T47D (cell line): ENCODE measurements at regions not wholly inside any gene's neighbourhood (a gene's known extent, or its start where the extent isn't known, plus 50 kb on each side); places are given as distances from the start of the nearest gene placed in this dataset.

ENCODE experiments used
- DNase-seq, 2 experiments: peaks; one replicate each; pipeline versions ENCODE4 v3.0.0 to v3.0.0-alpha.2; 2011 to 2012; ENCODE audit warnings: low read depth in 1 of 2, low spot score in 1 of 2
- JUND ChIP-seq: IDR thresholded peaks from 2 replicates; pipeline ENCODE4 v1.6.1; 2012; ENCODE audit warnings: low read depth
- in situ Hi-C: cut with HindIII; loops from 2 replicates; pipeline ENCODE4 v1.10.0; 2016; ENCODE audit warnings: low sequenced_read_pairs, low pct_unique_long_range_greater_than_20kb

GRCh38 chr22:46090631-46091201, 59.6 kb upstream of the PPARA start:
- DNase-seq, result no peak
- in situ Hi-C loops, result no loop called here
- no peak for TF ChIP-seq JUND

- in situ Hi-C loops, result no loop called here
- DNase-seq, result no peak
- no peak for TF ChIP-seq JUND
Observed at GRCh38 chr22:46091277-46091977, 58.9 kb upstream of the PPARA start.

- no peak for DNase-seq
- TF ChIP-seq JUND, result no peak
- in situ Hi-C loops, result no loop called here
Observed at GRCh38 chr22:46092011-46092410, 58.3 kb upstream of the PPARA start.

GRCh38 chr22:46092670-46093410, 57.5 kb upstream of the PPARA start:
- no peak for TF ChIP-seq JUND
- in situ Hi-C loops, result no loop called here
- no peak for DNase-seq

GRCh38 chr22:46093796-46094195, 56.5 kb upstream of the PPARA start:
- no peak for DNase-seq
- TF ChIP-seq JUND, result no peak
- in situ Hi-C loops, result no loop called here

GRCh38 chr22:46094676-46095075, 55.6 kb upstream of the PPARA start:
- DNase-seq, result no peak
- in situ Hi-C loops, result no loop called here
- TF ChIP-seq JUND, result no peak

GRCh38 chr22:46096051-46096450, 54.3 kb upstream of the PPARA start:
- in situ Hi-C loops, result no loop called here
- no peak for TF ChIP-seq JUND
- no peak for DNase-seq

- in situ Hi-C loops, result no loop called here
- DNase-seq, result no peak
- TF ChIP-seq JUND, result no peak
Observed at GRCh38 chr22:46096706-46097230, 53.6 kb upstream of the PPARA start.

- no peak for DNase-seq
- in situ Hi-C loops, result no loop called here
- TF ChIP-seq JUND, result no peak
Observed at GRCh38 chr22:46097268-46097900, 52.9 kb upstream of the PPARA start.

- in situ Hi-C loops, result no loop called here
- TF ChIP-seq JUND, result no peak
- no peak for DNase-seq
Observed at GRCh38 chr22:46098525-46099475, 51.5 kb upstream of the PPARA start.

GRCh38 chr22:46099740-46100139, 50.6 kb upstream of the PPARA start:
- in situ Hi-C loops, result no loop called here
- no peak for DNase-seq
- TF ChIP-seq JUND, result no peak
